Pancreas (tissue), 10 donors: ENCODE measurements at regions not wholly inside any gene's neighbourhood (a gene's known extent, or its start where the extent isn't known, plus 50 kb on each side); places are given as distances from the start of the nearest gene placed in this dataset.

Source experiments
- ATAC-seq, 4 donors: fragments of 200-7000 bp; cut with Tn5 transposase; one replicate each; pipeline versions ENCODE4 v1.8.0 to v1.9.1; 2020; ENCODE audit warnings: mild to moderate bottlenecking in 4 of 4, moderate library complexity in 4 of 4
- DNase-seq, 6 donors: peaks; one replicate each; pipeline ENCODE4 v3.0.0-alpha.2; 2020
- FAIRE-seq: peaks from 2 replicates; lab custom pipeline; 2012; peaks lifted over from hg19 to GRCh38; lab: Jason Lieb, UNC
- H3K27ac ChIP-seq, 4 donors: fragments of 200-600 bp; sonication (generic); 1 replicate in 3 of 4; 2 replicates in 1 of 4; pipeline versions ENCODE4 v1.5.0 to v1.8.0; 2020
- H3K27me3 ChIP-seq, 4 donors: fragments of 200-600 bp; one replicate each; pipeline ENCODE4 v1.8.0; 2021
- H3K36me3 ChIP-seq, 3 donors: fragments of 200-600 bp; sonication (generic) in 1 of 3; one replicate each; pipeline versions ENCODE4 v1.5.0 to v1.8.0; 2020 to 2021
- H3K4me1 ChIP-seq, 3 donors: fragments of 200-600 bp; one replicate each; pipeline ENCODE4 v1.8.0; 2021
- H3K4me3 ChIP-seq, 4 donors: fragments of 200-600 bp; sonication (generic) in 2 of 4; one replicate each; pipeline versions ENCODE4 v1.5.0 to v1.8.0; 2020 to 2021
- H3K9me3 ChIP-seq, 4 donors: fragments of 200-600 bp; one replicate each; pipeline ENCODE4 v1.8.0; 2021
- WGBS, 2 donors: extraction: QIAGEN DNeasy Blood & Tissue Kit; methylation state at CpG; one replicate each; pipeline ENCODE4 v1.1.7; 2013; 5-methylcytosine and 5-hydroxymethylcytosine counted together
- intact Hi-C, 3 donors: fragments of 100-400 bp; cut with DNase I; formaldehyde crosslinking; loops; one replicate each; pipeline versions ENCODE4 v1.11.1 to v1.14.2; 2022
- TF ChIP-seq, protein P1 (sequence below), 4 donors: fragments of 200-600 bp; sonication (generic) in 3 of 4; IDR thresholded peaks; one replicate each; pipeline versions ENCODE4 v1.5.0 to v1.8.0; 2021; ENCODE audit warnings: antibody characterized with exemption in 4 of 4
- donor health status: healthy with polysubstance abuse.
- donor health status: DM: no; HTN: no; CAD: no; lungs with moderate emphysema.
- donor health status: DM: no; HTN: no; CAD: no.
- donor health status: control.
- donor health status: control.
- donor health status: Bipolar disorder and iron deficiency.
- donor health status: DM: yes; HTN: yes; CAD: no.
- donor health status: DM: no; HTN: no; CAD: no.
- donor health status: DM: no; HTN: no; CAD: no.
- donor health status: DM: yes; HTN: yes; CAD: no.

DNA sequence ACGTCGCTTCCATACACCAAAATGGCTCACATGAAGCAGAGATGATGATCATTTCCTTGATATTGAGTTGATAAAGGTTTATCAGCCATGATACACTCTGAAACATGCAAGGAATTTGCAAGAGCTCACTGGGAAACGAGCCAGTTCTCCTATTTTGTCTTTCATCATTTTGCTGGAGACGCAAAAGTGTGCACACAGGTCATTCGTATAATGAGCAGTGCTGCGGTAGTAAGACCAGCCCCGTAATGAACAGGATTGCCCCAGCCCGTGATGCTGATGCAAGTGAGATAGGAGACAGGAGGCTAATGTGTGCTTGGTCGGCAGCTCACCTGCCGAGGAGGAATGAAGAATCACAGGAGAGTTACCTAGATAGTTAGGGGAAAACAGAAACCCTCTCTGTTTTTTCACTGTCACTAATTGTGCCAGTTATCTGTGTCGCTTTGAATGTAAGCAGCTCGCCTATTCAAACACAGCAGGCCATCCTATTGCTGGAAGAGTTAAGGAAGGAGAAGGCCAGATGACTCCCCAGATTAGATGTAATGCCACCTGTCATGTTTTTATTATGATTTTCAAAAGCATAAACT lies 391.8 kb downstream of the SAMD5 start:
- no peak for DNase-seq
- Histone ChIP-seq H3K9me3 (no peaks in the 10 kb centered on the region), H3K27ac (no peak overlapping the region), H3K4me1 (no peaks in the 10 kb centered on the region), H3K4me3 (no peak overlapping the region), H3K27me3 (no peaks in the 10 kb centered on the region), H3K36me3 (no peaks in the 10 kb centered on the region)
- TF ChIP-seq, protein P1, sequence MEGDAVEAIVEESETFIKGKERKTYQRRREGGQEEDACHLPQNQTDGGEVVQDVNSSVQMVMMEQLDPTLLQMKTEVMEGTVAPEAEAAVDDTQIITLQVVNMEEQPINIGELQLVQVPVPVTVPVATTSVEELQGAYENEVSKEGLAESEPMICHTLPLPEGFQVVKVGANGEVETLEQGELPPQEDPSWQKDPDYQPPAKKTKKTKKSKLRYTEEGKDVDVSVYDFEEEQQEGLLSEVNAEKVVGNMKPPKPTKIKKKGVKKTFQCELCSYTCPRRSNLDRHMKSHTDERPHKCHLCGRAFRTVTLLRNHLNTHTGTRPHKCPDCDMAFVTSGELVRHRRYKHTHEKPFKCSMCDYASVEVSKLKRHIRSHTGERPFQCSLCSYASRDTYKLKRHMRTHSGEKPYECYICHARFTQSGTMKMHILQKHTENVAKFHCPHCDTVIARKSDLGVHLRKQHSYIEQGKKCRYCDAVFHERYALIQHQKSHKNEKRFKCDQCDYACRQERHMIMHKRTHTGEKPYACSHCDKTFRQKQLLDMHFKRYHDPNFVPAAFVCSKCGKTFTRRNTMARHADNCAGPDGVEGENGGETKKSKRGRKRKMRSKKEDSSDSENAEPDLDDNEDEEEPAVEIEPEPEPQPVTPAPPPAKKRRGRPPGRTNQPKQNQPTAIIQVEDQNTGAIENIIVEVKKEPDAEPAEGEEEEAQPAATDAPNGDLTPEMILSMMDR (IDR thresholded peaks at IDR 0.05): no peak
- no peak for ATAC-seq
- intact Hi-C loops: no loop called here
- 56 to 63% methylated on average over 12 of the region's 12 CpGs for WGBS, 2 donors
- FAIRE-seq: no peak

DNA sequence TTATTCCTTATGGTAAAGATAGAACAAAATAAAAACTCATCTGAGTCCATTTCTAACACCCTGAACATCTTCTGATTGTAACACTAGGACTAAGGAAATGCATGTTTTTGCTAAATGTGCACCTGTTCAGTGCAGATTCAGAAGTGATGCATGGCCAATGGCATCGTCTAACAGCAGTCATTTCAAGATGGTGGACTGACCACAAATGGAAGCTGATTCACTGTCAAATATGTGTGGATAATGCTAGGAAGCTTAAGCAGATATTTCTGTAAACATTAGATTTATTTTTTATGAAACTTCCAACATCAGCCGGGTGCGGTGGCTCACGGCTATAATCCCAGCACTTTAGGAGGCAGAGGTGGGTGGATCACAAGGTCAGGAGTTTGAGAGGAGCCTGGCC lies 394.8 kb downstream of the SAMD5 start:
- FAIRE-seq (no peak), ATAC-seq (no peak), DNase-seq (no peak)
- Histone ChIP-seq H3K9me3 (no peaks in the 10 kb centered on the region), H3K36me3 (no peaks in the 10 kb centered on the region), H3K27me3 (no peaks in the 10 kb centered on the region), H3K27ac (no peak overlapping the region), H3K4me1 (no peaks in the 10 kb centered on the region), H3K4me3 (no peak overlapping the region)
- TF ChIP-seq, protein P1 (IDR thresholded peaks at IDR 0.05): no peak
- 92 to 94% methylated on average over 4 of the region's 4 CpGs for WGBS, 2 donors
- intact Hi-C loops: no loop called here

DNA sequence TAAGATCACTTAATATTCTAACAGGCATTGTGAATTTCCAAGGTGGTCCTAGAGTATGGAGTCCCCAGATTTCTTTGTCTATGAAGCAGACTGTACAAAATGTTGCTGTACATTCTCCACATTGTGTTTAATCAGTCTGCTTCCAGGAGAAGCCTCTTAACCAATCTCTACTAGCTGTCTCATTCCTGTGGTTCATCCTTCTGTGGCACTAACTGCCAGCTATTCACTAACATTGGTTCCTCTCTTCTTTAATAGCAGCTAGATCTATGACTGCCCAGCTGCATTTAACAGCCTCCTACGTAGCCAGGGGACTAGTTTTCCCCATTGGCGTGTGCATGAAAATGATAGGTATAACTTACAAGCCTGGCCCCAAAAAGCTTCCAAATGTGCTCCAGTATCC lies 395.4 kb downstream of the SAMD5 start:
- intact Hi-C loops: no loop called here
- Histone ChIP-seq H3K4me1 (no peaks in the 10 kb centered on the region), H3K4me3 (no peak overlapping the region), H3K27ac (no peak overlapping the region), H3K36me3 (no peaks in the 10 kb centered on the region), H3K27me3 (no peaks in the 10 kb centered on the region), H3K9me3 (no peaks in the 10 kb centered on the region)
- WGBS, 2 donors: 89 to 100% methylated on average over 2 of the region's 2 CpGs
- TF ChIP-seq, protein P1 (IDR thresholded peaks at IDR 0.05): no peak
- FAIRE-seq (no peak), DNase-seq (no peak), ATAC-seq (no peak)

DNA sequence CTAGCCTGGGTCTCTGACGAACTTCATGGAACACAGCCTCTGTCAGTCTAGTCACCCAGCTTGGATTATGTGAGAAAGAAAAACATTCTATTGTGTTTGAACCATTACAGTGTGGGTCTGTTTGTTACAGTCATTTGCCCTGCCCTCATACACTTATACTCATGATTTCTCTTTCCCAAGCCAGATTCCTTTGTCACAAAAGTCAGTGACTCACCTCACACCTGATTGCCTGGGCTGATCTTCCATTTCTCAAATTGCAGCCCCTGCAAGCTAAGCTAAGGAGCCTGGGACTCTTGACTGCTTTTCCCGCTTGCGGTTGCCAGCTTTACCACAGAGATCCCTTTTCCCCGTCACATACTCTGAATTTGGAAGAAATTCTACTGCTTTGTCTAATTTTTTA lies 395.9 kb downstream of the SAMD5 start:
- WGBS, 2 donors: 81 to 92% methylated on average over 4 of the region's 4 CpGs
- DNase-seq (no peak), ATAC-seq (no peak), FAIRE-seq (no peak)
- Histone ChIP-seq H3K27me3 (no peaks in the 10 kb centered on the region), H3K4me3 (no peak overlapping the region), H3K27ac (no peak overlapping the region), H3K9me3 (no peaks in the 10 kb centered on the region), H3K36me3 (no peaks in the 10 kb centered on the region), H3K4me1 (no peaks in the 10 kb centered on the region)
- TF ChIP-seq, protein P1 (IDR thresholded peaks at IDR 0.05): no peak
- intact Hi-C loops: no loop called here

DNA sequence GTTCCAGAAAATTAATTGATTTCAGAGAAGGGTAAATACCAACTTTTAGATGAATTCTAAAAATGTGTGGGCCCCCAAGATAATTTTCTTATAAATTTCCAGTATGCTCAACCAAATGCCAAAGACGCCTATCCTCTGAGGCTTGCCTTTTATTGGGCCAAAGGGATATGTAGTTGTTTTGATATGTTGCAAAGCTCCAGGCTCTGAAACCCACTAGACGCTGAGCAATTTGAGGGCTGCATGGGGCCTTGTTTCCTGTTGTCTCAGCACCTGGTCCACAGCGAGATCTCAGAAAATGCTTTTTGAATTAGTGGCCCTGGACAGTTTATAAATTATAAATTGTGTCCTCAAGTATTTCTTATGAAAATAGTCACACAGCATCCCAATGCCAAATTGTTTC lies 397.2 kb downstream of the SAMD5 start:
- H3K36me3 ChIP-seq: no peaks in the 10 kb centered on the region
- intact Hi-C loops: no loop called here
- no peak overlapping the region for H3K27ac ChIP-seq
- DNase-seq (no peak), ATAC-seq (no peak), FAIRE-seq (no peak)
- H3K27me3 ChIP-seq: no peaks in the 10 kb centered on the region
- H3K4me1 ChIP-seq: no peaks in the 10 kb centered on the region
- H3K4me3 ChIP-seq: no peak overlapping the region
- TF ChIP-seq, protein P1 (IDR thresholded peaks at IDR 0.05): no peak
- no peaks in the 10 kb centered on the region for H3K9me3 ChIP-seq
- WGBS, 2 donors: 85 to 93% methylated on average over 3 of the region's 3 CpGs
